Tibial nerve (tissue), 3 donors: ENCODE measurements at regions not wholly inside any gene's neighbourhood (a gene's known extent, or its start where the extent isn't known, plus 50 kb on each side); places are given as distances from the start of the nearest gene placed in this dataset.

Source experiments
- CTCF ChIP-seq, 5 experiments: fragments of 200-600 bp in 3 of 5; fragments of 450-650 bp in 2 of 5; sonication (generic) in 3 of 5; IDR thresholded peaks; one replicate each; pipeline ENCODE4 v1.5.1; 2016 to 2019; ENCODE audit warnings: antibody characterized with exemption in 5 of 5, mild to moderate bottlenecking in 3 of 5, moderate library complexity in 2 of 5
- POLR2A ChIP-seq, 2 donors: fragments of 450-650 bp; IDR thresholded peaks; one replicate each; pipeline ENCODE4 v1.6.1; 2017; ENCODE audit warnings: antibody characterized with exemption in 2 of 2, mild to moderate bottlenecking in 2 of 2, moderate library complexity in 2 of 2

- TF ChIP-seq CTCF (IDR thresholded peaks at IDR 0.05) (no peak), POLR2A (IDR thresholded peaks at IDR 0.05) (no peak)
These were observed 264.4 kb upstream of the RBMY1B start for GRCh38 chrY:21246780-21247179.
